H54 (cell line): ENCODE measurements at regions not wholly inside any gene's neighbourhood (a gene's known extent, or its start where the extent isn't known, plus 50 kb on each side); places are given as distances from the start of the nearest gene placed in this dataset.

Experiments
- DNase-seq: peaks from one replicate; pipeline ENCODE4 v3.0.0; 2011; ENCODE audit warnings: low spot score, mixed read lengths; ENCODE audit not compliant: insufficient read length
- FAIRE-seq: peaks from 3 replicates; lab custom pipeline; 2011; peaks lifted over from hg19 to GRCh38; lab: Jason Lieb, UNC
- POLR2A ChIP-seq: IDR thresholded peaks from 2 replicates; pipeline ENCODE4 v1.6.1; 2011; ENCODE audit warnings: low read depth, mild to moderate bottlenecking, low read length

GRCh38 chr10:121242741-121243608 lies 355.3 kb downstream of the FGFR2 start:
- no peak for DNase-seq
- FAIRE-seq, result no peak
- TF ChIP-seq POLR2A, result no peak

GRCh38 chr10:121243609-121244241 lies 354.5 kb downstream of the FGFR2 start:
- TF ChIP-seq POLR2A, result no peak
- FAIRE-seq (no peak), DNase-seq (no peak)

GRCh38 chr10:121244818-121245217 lies 353.4 kb downstream of the FGFR2 start:
- DNase-seq (no peak), FAIRE-seq (no peak)
- TF ChIP-seq POLR2A, result no peak

GRCh38 chr10:121245754-121246153 lies 352.5 kb downstream of the FGFR2 start:
- DNase-seq (no peak), FAIRE-seq (no peak)
- TF ChIP-seq POLR2A, result no peak

GRCh38 chr10:121248266-121248665 lies 350.0 kb downstream of the FGFR2 start:
- no peak for DNase-seq
- TF ChIP-seq POLR2A, result no peak
- FAIRE-seq, result no peak

GRCh38 chr10:121250995-121251764 lies 347.1 kb downstream of the FGFR2 start:
- DNase-seq (no peak), FAIRE-seq (no peak)
- no peak for TF ChIP-seq POLR2A

GRCh38 chr10:121252756-121253155 lies 345.5 kb downstream of the FGFR2 start:
- FAIRE-seq (no peak), DNase-seq (no peak)
- no peak for TF ChIP-seq POLR2A

GRCh38 chr10:121260377-121260776 lies 337.9 kb downstream of the FGFR2 start:
- DNase-seq (no peak), FAIRE-seq (no peak)
- no peak for TF ChIP-seq POLR2A

GRCh38 chr10:121261665-121262064 lies 336.6 kb downstream of the FGFR2 start:
- TF ChIP-seq POLR2A, result no peak
- no peak for DNase-seq
- no peak for FAIRE-seq

- DNase-seq (no peak), FAIRE-seq (no peak)
- no peak for TF ChIP-seq POLR2A
These were observed 335.3 kb downstream of the FGFR2 start for GRCh38 chr10:121262774-121263430.

GRCh38 chr10:121263431-121263783 lies 334.8 kb downstream of the FGFR2 start:
- no peak for TF ChIP-seq POLR2A
- DNase-seq, result no peak
- no peak for FAIRE-seq

- no peak for FAIRE-seq
- DNase-seq, result no peak
- TF ChIP-seq POLR2A, result no peak
These were observed 332.7 kb downstream of the FGFR2 start for GRCh38 chr10:121265360-121266123.

- no peak for DNase-seq
- no peak for TF ChIP-seq POLR2A
These were observed 331.9 kb downstream of the FGFR2 start for GRCh38 chr10:121266370-121266769.

More at GRCh38 chr10:121266370-121266769, 331.9 kb downstream of the FGFR2 start:
- no peak for FAIRE-seq
